CD4-positive, alpha-beta T cell treated with Interleukin-6 at 100 ng/mL for 8 hours (primary cell): ENCODE measurements at regions not wholly inside any gene's neighbourhood (a gene's known extent, or its start where the extent isn't known, plus 50 kb on each side); places are given as distances from the start of the nearest gene placed in this dataset.

Experiments used
- DNase-seq: peaks from one replicate; pipeline ENCODE4 v3.0.0-alpha.2; 2020; ENCODE audit warnings: mixed read lengths, low spot score

GRCh38 chr12:107277855-107278254, 184.5 kb upstream of the CRY1 start:
- no peak for DNase-seq

GRCh38 chr12:107282628-107283027, 189.3 kb upstream of the CRY1 start:
- no peak for DNase-seq

- DNase-seq, result no peak
Observed at GRCh38 chr12:107283652-107284051, 190.3 kb upstream of the CRY1 start.

GRCh38 chr12:107284692-107285091, 191.3 kb upstream of the CRY1 start:
- no peak for DNase-seq

- DNase-seq, result peak; percentile 10
Observed at GRCh38 chr12:107287436-107288413, 194.4 kb upstream of the CRY1 start.

- DNase-seq, result no peak
Observed at GRCh38 chr12:107288414-107289127, 195.2 kb upstream of the CRY1 start.

GRCh38 chr12:107291018-107291417, 197.7 kb upstream of the CRY1 start:
- DNase-seq, result no peak

- DNase-seq, result no peak
Observed at GRCh38 chr12:107296681-107297089, 203.3 kb upstream of the CRY1 start.

GRCh38 chr12:107302649-107303341, 209.4 kb upstream of the CRY1 start:
- DNase-seq, result no peak

GRCh38 chr12:107304588-107305532, 211.5 kb upstream of the CRY1 start:
- DNase-seq, result no peak

GRCh38 chr12:107306141-107306659, 212.9 kb upstream of the CRY1 start:
- no peak for DNase-seq

GRCh38 chr12:107308310-107308709, 215.0 kb upstream of the CRY1 start:
- no peak for DNase-seq

GRCh38 chr12:107309020-107309419, 215.7 kb upstream of the CRY1 start:
- peak; percentile 63 for DNase-seq

GRCh38 chr12:107310621-107311020, 217.3 kb upstream of the CRY1 start:
- no peak for DNase-seq

GRCh38 chr12:107311682-107312081, 218.3 kb upstream of the CRY1 start:
- DNase-seq, result no peak

- DNase-seq, result peak; percentile 87
Observed at GRCh38 chr12:107317751-107318555, 224.6 kb upstream of the CRY1 start.

GRCh38 chr12:107318556-107318805, 225.1 kb upstream of the CRY1 start:
- no peak for DNase-seq

GRCh38 chr12:107318806-107319532, 225.6 kb upstream of the CRY1 start:
- DNase-seq, result no peak

- DNase-seq, result no peak
Observed at GRCh38 chr12:107319533-107320032, 226.2 kb upstream of the CRY1 start.
